ENCODE measurements at regions not wholly inside any gene's neighbourhood (a gene's known extent, or its start where the extent isn't known, plus 50 kb on each side); places are given as distances from the start of the nearest gene placed in this dataset.
"Not testable (repeated sequence)": the region's sequence is repeated elsewhere in the genome, so short reads cannot be mapped to it uniquely, and the experiment has no call there.

GRCh38 chr11:110856996-110857812, 145.0 kb upstream of the ARHGAP20 start:
- no peak for TF ChIP-seq CTCF (IDR thresholded peaks at IDR 0.05; ENCODE audit: insufficient read depth, low read length, poor library complexity, severe bottlenecking)
- Histone ChIP-seq H3K27me3 (ENCODE audit: control insufficient read depth, insufficient read depth, low read length) (no peaks in the 10 kb centered on the region), H3K4me3 (ENCODE audit: low read depth, low read length) (no peak overlapping the region), H3K36me3 (ENCODE audit: control insufficient read depth, insufficient read depth, low read length) (no peaks in the 10 kb centered on the region)
- no peak for DNase-seq (ENCODE audit: low read depth)

GRCh38 chr11:110856340-110856739, 144.1 kb upstream of the ARHGAP20 start:
- DNase-seq (ENCODE audit: low read depth): no peak
- no peak for TF ChIP-seq CTCF (IDR thresholded peaks at IDR 0.05; ENCODE audit: insufficient read depth, low read length, poor library complexity, severe bottlenecking)
- no peaks in the 10 kb centered on the region for H3K36me3 ChIP-seq (ENCODE audit: control insufficient read depth, insufficient read depth, low read length)
- no peaks in the 10 kb centered on the region for H3K27me3 ChIP-seq (ENCODE audit: control insufficient read depth, insufficient read depth, low read length)
- no peak overlapping the region for H3K4me3 ChIP-seq (ENCODE audit: low read depth, low read length)

- H3K36me3 ChIP-seq (ENCODE audit: control insufficient read depth, insufficient read depth, low read length): no peaks in the 10 kb centered on the region
- no peak for TF ChIP-seq CTCF (IDR thresholded peaks at IDR 0.05; ENCODE audit: insufficient read depth, low read length, poor library complexity, severe bottlenecking)
- H3K4me3 ChIP-seq (ENCODE audit: low read depth, low read length): no peak overlapping the region
- DNase-seq (ENCODE audit: low read depth): no peak
- no peaks in the 10 kb centered on the region for H3K27me3 ChIP-seq (ENCODE audit: control insufficient read depth, insufficient read depth, low read length)
These were observed 143.0 kb upstream of the ARHGAP20 start for GRCh38 chr11:110855191-110855590.

GRCh38 chr11:110852921-110853490, 140.8 kb upstream of the ARHGAP20 start:
- H3K4me3 ChIP-seq (ENCODE audit: low read depth, low read length): no peak overlapping the region
- DNase-seq (ENCODE audit: low read depth): no peak
- no peak for TF ChIP-seq CTCF (IDR thresholded peaks at IDR 0.05; ENCODE audit: insufficient read depth, low read length, poor library complexity, severe bottlenecking)
- H3K36me3 ChIP-seq (ENCODE audit: control insufficient read depth, insufficient read depth, low read length): no peaks in the 10 kb centered on the region
- no peaks in the 10 kb centered on the region for H3K27me3 ChIP-seq (ENCODE audit: control insufficient read depth, insufficient read depth, low read length)

GRCh38 chr11:110850846-110851245, 138.6 kb upstream of the ARHGAP20 start:
- no peak for DNase-seq (ENCODE audit: low read depth)
- H3K4me3 ChIP-seq (ENCODE audit: low read depth, low read length): no peak overlapping the region
- H3K36me3 ChIP-seq (ENCODE audit: control insufficient read depth, insufficient read depth, low read length): no peaks in the 10 kb centered on the region
- H3K27me3 ChIP-seq (ENCODE audit: control insufficient read depth, insufficient read depth, low read length): no peaks in the 10 kb centered on the region
- no peak for TF ChIP-seq CTCF (IDR thresholded peaks at IDR 0.05; ENCODE audit: insufficient read depth, low read length, poor library complexity, severe bottlenecking)

- not testable (repeated sequence) for H3K27me3 ChIP-seq (ENCODE audit: control insufficient read depth, insufficient read depth, low read length); H3K4me3 ChIP-seq (ENCODE audit: low read depth, low read length); H3K36me3 ChIP-seq (ENCODE audit: control insufficient read depth, insufficient read depth, low read length); DNase-seq (ENCODE audit: low read depth)
These were observed 130.8 kb upstream of the ARHGAP20 start for GRCh38 chr11:110843053-110843452.
